ENCODE measurements at regions not wholly inside any gene's neighbourhood (a gene's known extent, or its start where the extent isn't known, plus 50 kb on each side); places are given as distances from the start of the nearest gene placed in this dataset.

DNA sequence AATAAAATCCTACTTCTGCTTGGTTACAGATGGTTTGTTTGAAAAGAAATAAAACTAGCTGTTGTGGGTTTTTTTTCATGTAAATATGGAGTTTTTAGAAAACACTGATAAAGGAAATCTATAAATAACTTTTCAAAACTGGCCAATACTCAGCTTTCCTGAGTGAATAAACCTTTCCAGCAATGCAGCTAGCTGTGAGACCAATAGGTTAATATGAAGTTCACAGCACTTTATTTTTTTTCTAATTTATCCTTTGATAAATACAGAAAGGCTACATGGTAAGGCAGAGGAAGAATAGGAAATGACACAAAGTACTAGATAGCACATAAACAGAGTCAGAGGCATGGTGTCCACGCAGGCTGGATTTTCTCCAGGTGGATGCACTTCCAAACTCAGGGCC, 154.0 kb downstream of the COG6 start:
- TF ChIP-seq, protein P1, sequence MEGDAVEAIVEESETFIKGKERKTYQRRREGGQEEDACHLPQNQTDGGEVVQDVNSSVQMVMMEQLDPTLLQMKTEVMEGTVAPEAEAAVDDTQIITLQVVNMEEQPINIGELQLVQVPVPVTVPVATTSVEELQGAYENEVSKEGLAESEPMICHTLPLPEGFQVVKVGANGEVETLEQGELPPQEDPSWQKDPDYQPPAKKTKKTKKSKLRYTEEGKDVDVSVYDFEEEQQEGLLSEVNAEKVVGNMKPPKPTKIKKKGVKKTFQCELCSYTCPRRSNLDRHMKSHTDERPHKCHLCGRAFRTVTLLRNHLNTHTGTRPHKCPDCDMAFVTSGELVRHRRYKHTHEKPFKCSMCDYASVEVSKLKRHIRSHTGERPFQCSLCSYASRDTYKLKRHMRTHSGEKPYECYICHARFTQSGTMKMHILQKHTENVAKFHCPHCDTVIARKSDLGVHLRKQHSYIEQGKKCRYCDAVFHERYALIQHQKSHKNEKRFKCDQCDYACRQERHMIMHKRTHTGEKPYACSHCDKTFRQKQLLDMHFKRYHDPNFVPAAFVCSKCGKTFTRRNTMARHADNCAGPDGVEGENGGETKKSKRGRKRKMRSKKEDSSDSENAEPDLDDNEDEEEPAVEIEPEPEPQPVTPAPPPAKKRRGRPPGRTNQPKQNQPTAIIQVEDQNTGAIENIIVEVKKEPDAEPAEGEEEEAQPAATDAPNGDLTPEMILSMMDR (conservative IDR thresholded peaks at IDR 0.05; ENCODE audit: low read length): no peak
- no peak for TF ChIP-seq EZH2phosphoT487 (IDR thresholded peaks at IDR 0.05; ENCODE audit: borderline replicate concordance, low read depth, low read length)
